ENCODE measurements at regions not wholly inside any gene's neighbourhood (a gene's known extent, or its start where the extent isn't known, plus 50 kb on each side); places are given as distances from the start of the nearest gene placed in this dataset.
"Not testable (repeated sequence)": the region's sequence is repeated elsewhere in the genome, so short reads cannot be mapped to it uniquely, and the experiment has no call there.

DNA sequence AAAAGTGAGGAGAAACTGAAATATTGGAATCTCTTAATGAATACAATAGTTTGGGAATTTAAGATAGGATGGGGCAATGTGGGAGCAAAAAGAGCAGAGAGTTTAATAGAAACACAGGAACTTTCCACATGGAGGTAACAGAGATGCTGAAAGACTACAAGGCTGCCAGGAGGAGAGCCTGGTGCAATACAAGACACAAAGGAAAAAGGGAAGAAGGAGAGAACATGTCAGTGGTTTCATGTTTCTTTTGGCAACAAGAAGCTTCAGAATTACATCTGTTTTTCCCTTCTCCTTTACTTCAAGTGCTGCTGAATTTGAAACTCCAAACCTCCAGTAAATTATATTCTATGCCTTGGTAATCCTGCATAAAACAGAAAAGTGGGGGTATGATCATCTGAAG is 474.3 kb downstream of the FAT4 start:
- Histone ChIP-seq H3K4me1 (peaks cover 3% of the 10 kb centered on the region; the same call in 1 of the 2 replicates), H3K27me3 (no peaks in the 10 kb centered on the region; the same call in 1 of the 2 replicates), H3K4me3 (ENCODE audit: low read depth, low read length) (no peak overlapping the region), H3K9me3 (no peaks in the 10 kb centered on the region), H3K36me3 (no peaks in the 10 kb centered on the region)
- DNase-seq: no peak
- TF ChIP-seq, protein P1, sequence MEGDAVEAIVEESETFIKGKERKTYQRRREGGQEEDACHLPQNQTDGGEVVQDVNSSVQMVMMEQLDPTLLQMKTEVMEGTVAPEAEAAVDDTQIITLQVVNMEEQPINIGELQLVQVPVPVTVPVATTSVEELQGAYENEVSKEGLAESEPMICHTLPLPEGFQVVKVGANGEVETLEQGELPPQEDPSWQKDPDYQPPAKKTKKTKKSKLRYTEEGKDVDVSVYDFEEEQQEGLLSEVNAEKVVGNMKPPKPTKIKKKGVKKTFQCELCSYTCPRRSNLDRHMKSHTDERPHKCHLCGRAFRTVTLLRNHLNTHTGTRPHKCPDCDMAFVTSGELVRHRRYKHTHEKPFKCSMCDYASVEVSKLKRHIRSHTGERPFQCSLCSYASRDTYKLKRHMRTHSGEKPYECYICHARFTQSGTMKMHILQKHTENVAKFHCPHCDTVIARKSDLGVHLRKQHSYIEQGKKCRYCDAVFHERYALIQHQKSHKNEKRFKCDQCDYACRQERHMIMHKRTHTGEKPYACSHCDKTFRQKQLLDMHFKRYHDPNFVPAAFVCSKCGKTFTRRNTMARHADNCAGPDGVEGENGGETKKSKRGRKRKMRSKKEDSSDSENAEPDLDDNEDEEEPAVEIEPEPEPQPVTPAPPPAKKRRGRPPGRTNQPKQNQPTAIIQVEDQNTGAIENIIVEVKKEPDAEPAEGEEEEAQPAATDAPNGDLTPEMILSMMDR (IDR thresholded peaks at IDR 0.05; ENCODE audit: low read depth, low read length): no peak

DNA sequence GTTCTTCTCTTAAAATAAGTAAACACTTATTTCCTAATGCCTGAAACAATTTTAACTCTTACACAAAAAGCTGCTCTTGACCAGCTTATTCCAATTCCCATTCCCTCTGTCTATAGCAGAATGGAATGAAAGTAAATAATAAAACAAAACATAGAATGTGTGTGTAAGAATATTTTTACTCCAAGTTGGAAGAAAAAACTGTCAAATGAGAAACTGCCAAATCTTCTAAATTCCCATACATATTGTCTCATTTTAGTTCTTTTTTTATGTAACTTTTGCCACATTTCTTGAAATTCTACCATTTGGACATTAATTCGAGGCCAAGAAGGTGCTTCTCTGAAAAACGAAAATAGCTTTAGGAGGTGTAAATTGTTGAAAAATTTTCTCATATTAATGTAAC is 477.1 kb downstream of the FAT4 start:
- no peak overlapping the region for H3K4me3 ChIP-seq (ENCODE audit: low read depth, low read length)
- no peaks in the 10 kb centered on the region for H3K9me3 ChIP-seq
- no peaks in the 10 kb centered on the region for H3K27me3 ChIP-seq
- TF ChIP-seq, protein P1 (IDR thresholded peaks at IDR 0.05; ENCODE audit: low read depth, low read length): no peak
- no peaks in the 10 kb centered on the region for H3K36me3 ChIP-seq
- DNase-seq: no peak
- peaks cover 27% of the 10 kb centered on the region for H3K4me1 ChIP-seq

DNA sequence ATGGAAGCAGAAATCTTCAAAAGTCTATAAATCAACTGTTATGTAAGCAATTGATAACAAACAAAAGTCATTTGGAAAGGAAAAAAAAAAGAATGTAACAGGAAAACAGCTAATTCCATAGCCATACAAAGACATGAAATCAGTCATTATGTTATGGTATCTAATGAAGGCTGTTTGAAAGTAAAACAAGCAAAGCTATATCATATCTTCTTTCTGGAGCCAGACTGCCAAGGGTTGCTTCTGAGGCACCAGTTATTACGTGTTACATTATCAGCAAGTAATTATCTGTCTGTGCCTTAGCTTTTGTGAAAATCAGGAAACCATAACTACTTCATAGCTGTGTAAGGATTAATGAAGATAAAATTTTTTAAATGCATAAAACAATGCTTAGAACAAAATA is 480.2 kb downstream of the FAT4 start:
- H3K9me3 ChIP-seq: no peaks in the 10 kb centered on the region

DNA sequence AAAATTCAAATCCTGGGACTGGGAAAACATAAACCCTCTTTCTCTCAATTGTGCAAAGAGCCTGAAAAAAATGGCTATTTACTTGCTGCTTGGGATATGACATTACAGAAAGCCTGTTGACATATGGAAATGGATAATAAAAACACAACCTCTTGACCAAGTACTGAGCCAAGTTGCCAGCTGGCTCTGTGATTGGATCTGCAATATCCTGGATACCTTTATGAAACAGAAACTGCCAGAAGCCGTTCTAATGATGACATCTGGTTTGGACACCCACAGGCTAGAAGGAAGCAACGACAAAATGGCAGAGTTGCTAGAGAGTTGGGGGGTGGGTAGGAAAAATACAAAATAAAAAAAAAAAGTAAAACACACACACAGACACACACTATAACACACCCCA is 481.4 kb downstream of the FAT4 start:
- Histone ChIP-seq H3K4me3 (ENCODE audit: low read depth, low read length) (peak overlapping the region; percentile 10; the same call in 1 of the 2 replicates), H3K36me3 (no peaks in the 10 kb centered on the region), H3K27me3 (no peaks in the 10 kb centered on the region), H3K9me3 (no peaks in the 10 kb centered on the region), H3K4me1 (peaks cover 32% of the 10 kb centered on the region)
- peak; percentile 60 for DNase-seq
- TF ChIP-seq, protein P1 (IDR thresholded peaks at IDR 0.05; ENCODE audit: low read depth, low read length): no peak

More for the DNA sequence above, 480.2 kb downstream of the FAT4 start:
- Histone ChIP-seq H3K36me3 (no peaks in the 10 kb centered on the region), H3K4me1 (peaks cover 26% of the 10 kb centered on the region), H3K4me3 (ENCODE audit: low read depth, low read length) (no peak overlapping the region), H3K27me3 (no peaks in the 10 kb centered on the region)
- no peak for DNase-seq
- TF ChIP-seq, protein P1 (IDR thresholded peaks at IDR 0.05; ENCODE audit: low read depth, low read length): no peak

DNA sequence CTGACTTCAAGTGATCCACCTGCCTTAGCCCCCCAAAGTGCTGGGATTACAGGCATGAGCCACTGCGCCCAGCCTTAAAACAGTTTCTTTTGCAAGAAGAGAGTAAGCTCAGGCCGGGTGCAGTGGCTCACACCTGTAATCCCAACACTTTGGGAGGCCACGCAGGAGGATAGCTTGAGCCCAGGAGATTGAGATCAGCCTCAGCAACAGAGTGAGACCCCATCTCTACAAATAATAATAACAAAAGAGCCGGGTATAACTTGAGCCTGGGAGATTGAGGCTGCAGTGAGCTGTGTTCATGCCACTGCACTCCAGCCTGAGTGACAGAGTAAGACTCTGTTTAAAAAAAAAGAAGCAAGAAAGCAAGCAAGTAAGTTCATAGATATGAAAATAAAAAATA is 482.9 kb downstream of the FAT4 start:
- peaks cover 32% of the 10 kb centered on the region for H3K4me1 ChIP-seq
- not testable (repeated sequence) for H3K36me3 ChIP-seq; H3K27me3 ChIP-seq; DNase-seq; H3K4me3 ChIP-seq (ENCODE audit: low read depth, low read length); H3K9me3 ChIP-seq

DNA sequence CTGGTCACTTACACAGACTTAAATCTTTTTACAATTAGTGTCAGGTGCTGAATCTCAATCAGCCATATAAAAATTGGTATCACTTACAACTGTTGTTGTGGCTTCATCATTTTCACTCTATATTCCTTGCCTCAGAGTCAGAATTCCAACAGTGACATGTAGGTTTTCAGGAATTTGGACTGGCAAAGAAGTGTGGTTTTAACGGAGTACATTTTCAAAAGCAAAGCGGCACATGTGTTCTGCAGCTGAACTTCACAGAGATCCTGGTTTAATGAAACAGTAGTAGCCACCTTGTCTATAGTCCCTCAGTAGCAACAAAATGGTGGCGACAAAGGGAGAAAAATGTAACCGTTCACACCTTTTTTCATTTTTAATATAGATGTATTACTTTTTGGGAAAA is 486.6 kb downstream of the FAT4 start:
- TF ChIP-seq, protein P1 (IDR thresholded peaks at IDR 0.05; ENCODE audit: low read depth, low read length): no peak

DNA sequence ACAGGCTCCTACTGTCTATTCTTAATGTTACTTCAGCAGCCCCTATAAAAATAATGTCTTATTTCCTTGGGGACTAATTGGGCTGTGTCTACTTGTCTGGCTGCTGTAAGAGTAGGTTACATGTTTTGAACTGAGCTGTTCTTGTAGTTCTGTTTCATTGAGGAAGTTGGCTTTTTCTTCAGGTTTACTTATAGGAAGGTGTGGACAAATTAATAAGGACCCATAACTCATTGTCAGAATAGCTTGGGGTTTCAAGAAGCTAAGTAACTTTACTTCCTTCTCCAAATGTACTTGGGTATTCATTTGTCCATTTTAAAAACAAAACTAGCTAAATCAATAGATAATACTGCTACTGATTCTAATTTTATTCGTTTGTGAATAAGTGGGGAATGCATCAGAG is 487.2 kb downstream of the FAT4 start:
- no peaks in the 10 kb centered on the region for H3K9me3 ChIP-seq
- no peak for DNase-seq
- H3K4me3 ChIP-seq (ENCODE audit: low read depth, low read length): no peak overlapping the region
- TF ChIP-seq, protein P1 (IDR thresholded peaks at IDR 0.05; ENCODE audit: low read depth, low read length): no peak
- peaks cover 8% of the 10 kb centered on the region for H3K4me1 ChIP-seq
- no peaks in the 10 kb centered on the region for H3K36me3 ChIP-seq
- H3K27me3 ChIP-seq: no peaks in the 10 kb centered on the region

More for the DNA sequence above, 486.6 kb downstream of the FAT4 start:
- H3K27me3 ChIP-seq: no peaks in the 10 kb centered on the region
- DNase-seq: no peak
- H3K9me3 ChIP-seq: no peaks in the 10 kb centered on the region
- no peaks in the 10 kb centered on the region for H3K36me3 ChIP-seq
- H3K4me1 ChIP-seq: peaks cover 11% of the 10 kb centered on the region
- no peak overlapping the region for H3K4me3 ChIP-seq (ENCODE audit: low read depth, low read length)

Measured in BE2C (cell line).